ENCODE measurements at regions not wholly inside any gene's neighbourhood (a gene's known extent, or its start where the extent isn't known, plus 50 kb on each side); places are given as distances from the start of the nearest gene placed in this dataset.
"Not testable (repeated sequence)": the region's sequence is repeated elsewhere in the genome, so short reads cannot be mapped to it uniquely, and the experiment has no call there.

GRCh38 chr10:45118929-45119328, 118.2 kb downstream of the ZNF22 start:
- H3K27me3 ChIP-seq (ENCODE audit: insufficient read depth, insufficient read length) = no peaks in the 10 kb centered on the region
- H3K36me3 ChIP-seq (ENCODE audit: insufficient read depth, insufficient read length, low read length) = no peaks in the 10 kb centered on the region
- no peak overlapping the region for H3K4me3 ChIP-seq (ENCODE audit: insufficient read length, low read depth)
- H3K9me3 ChIP-seq (ENCODE audit: insufficient read depth, low read length) = no peaks in the 10 kb centered on the region
- TF ChIP-seq YY1 (IDR thresholded peaks at IDR 0.05; ENCODE audit: insufficient read depth, insufficient read length) (no peak), ZNF274 (IDR thresholded peaks at IDR 0.05; ENCODE audit: low read depth, low read length) (no peak), SUZ12 (IDR thresholded peaks at IDR 0.05; ENCODE audit: extremely low read depth, insufficient read depth, insufficient read length) (no peak)
- no peaks in the 10 kb centered on the region for H3K4me1 ChIP-seq (ENCODE audit: insufficient read depth, insufficient read length)
- no peak for DNase-seq (ENCODE audit: low read depth, low spot score)
- H3K9ac ChIP-seq (ENCODE audit: insufficient read length, low read depth) = no peak overlapping the region

- not testable (repeated sequence) for DNase-seq (ENCODE audit: low read depth, low spot score); H3K9ac ChIP-seq (ENCODE audit: insufficient read length, low read depth); H3K4me1 ChIP-seq (ENCODE audit: insufficient read depth, insufficient read length); H3K4me3 ChIP-seq (ENCODE audit: insufficient read length, low read depth); H3K9me3 ChIP-seq (ENCODE audit: insufficient read depth, low read length); H3K27me3 ChIP-seq (ENCODE audit: insufficient read depth, insufficient read length); H3K36me3 ChIP-seq (ENCODE audit: insufficient read depth, insufficient read length, low read length)
Observed at GRCh38 chr10:45122180-45122860, 121.6 kb downstream of the ZNF22 start.

DNA sequence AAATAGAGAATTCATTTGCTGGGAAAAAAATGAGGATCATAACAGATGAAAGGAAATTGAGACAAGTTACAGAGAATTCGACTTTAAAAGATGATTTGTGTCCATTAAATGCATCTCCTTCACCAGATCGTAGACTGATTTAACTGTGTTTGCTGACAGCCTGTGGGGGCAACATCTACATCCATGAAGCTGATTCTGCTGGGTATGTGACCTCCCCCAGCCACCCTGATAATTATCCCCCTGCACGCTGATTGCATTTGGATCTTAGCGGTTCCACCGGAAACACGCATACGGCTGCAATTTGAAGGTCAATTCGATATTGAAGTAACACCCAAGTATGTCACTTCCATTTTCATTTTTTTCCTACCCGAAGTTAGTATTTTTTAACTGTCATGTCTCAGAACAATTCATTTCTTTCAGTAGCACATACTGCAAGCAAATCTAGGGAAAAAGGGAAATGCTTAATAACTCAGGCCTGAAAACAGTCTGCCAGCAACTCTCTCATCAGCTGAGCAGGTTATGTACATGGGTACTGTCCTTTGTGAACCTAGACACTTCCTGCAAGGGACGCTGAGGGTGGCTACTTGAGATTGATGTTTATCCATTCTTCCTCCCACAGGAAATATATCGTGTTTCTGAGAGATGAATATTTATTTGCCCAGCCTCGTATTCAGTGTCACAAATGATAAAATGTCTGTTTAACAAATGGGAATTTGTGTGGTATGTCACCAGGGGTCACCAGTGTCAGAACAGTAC, 134.9 kb downstream of the ZNF22 start:
- H3K9me3 ChIP-seq (ENCODE audit: insufficient read depth, low read length) = no peaks in the 10 kb centered on the region
- H3K4me1 ChIP-seq (ENCODE audit: insufficient read depth, insufficient read length) = no peaks in the 10 kb centered on the region
- TF ChIP-seq ZNF274 (IDR thresholded peaks at IDR 0.05; ENCODE audit: low read depth, low read length) = no peak
- TF ChIP-seq YY1 (IDR thresholded peaks at IDR 0.05; ENCODE audit: insufficient read depth, insufficient read length) = no peak
- no peak for TF ChIP-seq SUZ12 (IDR thresholded peaks at IDR 0.05; ENCODE audit: extremely low read depth, insufficient read depth, insufficient read length)
- H3K4me3 ChIP-seq (ENCODE audit: insufficient read length, low read depth) = no peak overlapping the region
- no peak for DNase-seq (ENCODE audit: low read depth, low spot score)
- H3K27me3 ChIP-seq (ENCODE audit: insufficient read depth, insufficient read length) = no peaks in the 10 kb centered on the region
- H3K9ac ChIP-seq (ENCODE audit: insufficient read length, low read depth) = no peak overlapping the region
- no peaks in the 10 kb centered on the region for H3K36me3 ChIP-seq (ENCODE audit: insufficient read depth, insufficient read length, low read length)

DNA sequence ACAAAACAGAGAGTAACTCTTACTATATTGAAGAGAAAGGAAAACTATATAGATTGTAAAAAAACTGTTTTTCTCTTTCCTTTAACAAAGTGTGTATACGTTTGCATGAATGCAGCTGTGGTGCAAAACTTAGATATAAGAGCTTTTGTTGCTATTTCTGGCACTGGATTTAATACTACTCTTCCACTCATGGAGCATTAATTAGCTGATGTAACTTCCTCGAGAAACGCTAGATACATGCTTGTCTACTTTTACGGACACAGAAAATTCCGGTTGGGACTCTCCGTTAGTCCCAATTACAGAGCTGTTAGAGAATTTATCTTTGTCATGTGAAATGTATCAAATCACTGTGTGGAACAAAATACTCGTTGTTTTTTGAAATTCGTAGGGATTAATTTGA, 135.5 kb downstream of the ZNF22 start:
- TF ChIP-seq YY1 (IDR thresholded peaks at IDR 0.05; ENCODE audit: insufficient read depth, insufficient read length) = no peak
- TF ChIP-seq ZNF274 (IDR thresholded peaks at IDR 0.05; ENCODE audit: low read depth, low read length) = no peak
- no peak for TF ChIP-seq SUZ12 (IDR thresholded peaks at IDR 0.05; ENCODE audit: extremely low read depth, insufficient read depth, insufficient read length)
- Histone ChIP-seq H3K9me3 (ENCODE audit: insufficient read depth, low read length) (no peaks in the 10 kb centered on the region), H3K4me1 (ENCODE audit: insufficient read depth, insufficient read length) (no peaks in the 10 kb centered on the region), H3K4me3 (ENCODE audit: insufficient read length, low read depth) (no peak overlapping the region), H3K36me3 (ENCODE audit: insufficient read depth, insufficient read length, low read length) (no peaks in the 10 kb centered on the region), H3K9ac (ENCODE audit: insufficient read length, low read depth) (no peak overlapping the region), H3K27me3 (ENCODE audit: insufficient read depth, insufficient read length) (no peaks in the 10 kb centered on the region)
- DNase-seq (ENCODE audit: low read depth, low spot score) = no peak

- TF ChIP-seq ZNF274 (IDR thresholded peaks at IDR 0.05; ENCODE audit: low read depth, low read length) (no peak), YY1 (IDR thresholded peaks at IDR 0.05; ENCODE audit: insufficient read depth, insufficient read length) (no peak), SUZ12 (IDR thresholded peaks at IDR 0.05; ENCODE audit: extremely low read depth, insufficient read depth, insufficient read length) (no peak)
- Histone ChIP-seq H3K4me3 (ENCODE audit: insufficient read length, low read depth) (no peak overlapping the region), H3K27me3 (ENCODE audit: insufficient read depth, insufficient read length) (no peaks in the 10 kb centered on the region), H3K4me1 (ENCODE audit: insufficient read depth, insufficient read length) (no peaks in the 10 kb centered on the region), H3K9ac (ENCODE audit: insufficient read length, low read depth) (no peak overlapping the region), H3K36me3 (ENCODE audit: insufficient read depth, insufficient read length, low read length) (no peaks in the 10 kb centered on the region), H3K9me3 (ENCODE audit: insufficient read depth, low read length) (no peaks in the 10 kb centered on the region)
- no peak for DNase-seq (ENCODE audit: low read depth, low spot score)
Observed at GRCh38 chr10:45144326-45145070, 143.8 kb downstream of the ZNF22 start.

GRCh38 chr10:45145143-45145542, 144.4 kb downstream of the ZNF22 start:
- not testable (repeated sequence) for H3K9ac ChIP-seq (ENCODE audit: insufficient read length, low read depth); DNase-seq (ENCODE audit: low read depth, low spot score); H3K4me3 ChIP-seq (ENCODE audit: insufficient read length, low read depth); H3K36me3 ChIP-seq (ENCODE audit: insufficient read depth, insufficient read length, low read length); H3K4me1 ChIP-seq (ENCODE audit: insufficient read depth, insufficient read length); H3K9me3 ChIP-seq (ENCODE audit: insufficient read depth, low read length); H3K27me3 ChIP-seq (ENCODE audit: insufficient read depth, insufficient read length)

DNA sequence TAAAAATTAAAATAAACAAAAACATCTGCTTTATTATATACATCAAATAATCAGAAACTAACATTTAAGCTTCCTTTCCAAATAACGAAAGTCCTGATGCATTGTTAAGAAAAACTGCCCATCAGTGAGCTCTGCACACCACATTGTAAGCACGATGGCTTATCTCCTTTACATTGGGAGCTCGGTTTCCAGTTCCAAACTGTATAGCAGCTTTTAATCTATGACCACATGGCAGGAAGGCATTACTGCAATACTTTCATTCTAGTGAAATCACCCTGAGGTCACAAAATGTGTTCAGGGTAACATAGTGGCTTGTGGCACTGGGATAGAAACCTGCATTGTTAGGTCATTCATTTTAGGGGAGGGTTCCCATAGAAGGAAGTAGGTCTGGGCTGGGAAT, 146.3 kb downstream of the ZNF22 start:
- Histone ChIP-seq H3K4me1 (ENCODE audit: insufficient read depth, insufficient read length) (no peaks in the 10 kb centered on the region), H3K9me3 (ENCODE audit: insufficient read depth, low read length) (no peaks in the 10 kb centered on the region), H3K27me3 (ENCODE audit: insufficient read depth, insufficient read length) (no peaks in the 10 kb centered on the region), H3K9ac (ENCODE audit: insufficient read length, low read depth) (no peak overlapping the region), H3K4me3 (ENCODE audit: insufficient read length, low read depth) (no peak overlapping the region), H3K36me3 (ENCODE audit: insufficient read depth, insufficient read length, low read length) (no peaks in the 10 kb centered on the region)
- no peak for TF ChIP-seq ZNF274 (IDR thresholded peaks at IDR 0.05; ENCODE audit: low read depth, low read length)
- TF ChIP-seq SUZ12 (IDR thresholded peaks at IDR 0.05; ENCODE audit: extremely low read depth, insufficient read depth, insufficient read length) = no peak
- no peak for TF ChIP-seq YY1 (IDR thresholded peaks at IDR 0.05; ENCODE audit: insufficient read depth, insufficient read length)
- no peak for DNase-seq (ENCODE audit: low read depth, low spot score)

Data from NT2/D1 (cell line).